SK-N-MC (cell line): ENCODE measurements at regions not wholly inside any gene's neighbourhood (a gene's known extent, or its start where the extent isn't known, plus 50 kb on each side); places are given as distances from the start of the nearest gene placed in this dataset.

Source experiments
- DNase-seq: peaks from one replicate; pipeline ENCODE4 v3.0.0-alpha.2; 2011; ENCODE audit warnings: low read depth, low spot score
- H3K27ac ChIP-seq: fragments of 200-600 bp; sonication (generic); 2 replicates; pipeline ENCODE4 v1.5.1; 2016; ENCODE audit warnings: mixed run types
- H3K36me3 ChIP-seq: fragments of 200-600 bp; sonication (generic); 2 replicates; pipeline ENCODE4 v1.6.1; 2017; ENCODE audit warnings: antibody characterized with exemption, low read length, mixed read lengths; ENCODE audit not compliant: insufficient read depth
- H3K4me3 ChIP-seq: fragments of 200-600 bp; sonication (generic); 2 replicates; pipeline ENCODE4 v1.5.1; 2016
- H3K9ac ChIP-seq: fragments of 200-600 bp; sonication (generic); 2 replicates; pipeline ENCODE4 v1.8.0; 2017; ENCODE audit warnings: mixed run types, mixed read lengths; ENCODE audit not compliant: insufficient read length
- H3K9me3 ChIP-seq: fragments of 200-600 bp; sonication (generic); 2 replicates; pipeline ENCODE4 v1.6.1; 2017; ENCODE audit warnings: low read depth, mild to moderate bottlenecking, antibody characterized with exemption, low read length, moderate library complexity, mixed read lengths
- EZH2 ChIP-seq: fragments of 200-600 bp; sonication (generic); IDR thresholded peaks from one replicate; pipeline ENCODE4 v1.6.1; 2017; ENCODE audit warnings: antibody characterized with exemption
- FOXP2 ChIP-seq: optimal IDR thresholded peaks from 2 replicates; pipeline ENCODE3; 2011; ENCODE audit warnings: mild to moderate bottlenecking, moderate library complexity; ENCODE audit not compliant: insufficient read depth; ENCODE audit errors: extremely low read length, control extremely low read depth
- POLR2AphosphoS5 ChIP-seq: IDR thresholded peaks from 2 replicates; pipeline ENCODE4 v1.6.1; 2012; ENCODE audit warnings: mild to moderate bottlenecking, low read depth, low read length, borderline replicate concordance

DNA sequence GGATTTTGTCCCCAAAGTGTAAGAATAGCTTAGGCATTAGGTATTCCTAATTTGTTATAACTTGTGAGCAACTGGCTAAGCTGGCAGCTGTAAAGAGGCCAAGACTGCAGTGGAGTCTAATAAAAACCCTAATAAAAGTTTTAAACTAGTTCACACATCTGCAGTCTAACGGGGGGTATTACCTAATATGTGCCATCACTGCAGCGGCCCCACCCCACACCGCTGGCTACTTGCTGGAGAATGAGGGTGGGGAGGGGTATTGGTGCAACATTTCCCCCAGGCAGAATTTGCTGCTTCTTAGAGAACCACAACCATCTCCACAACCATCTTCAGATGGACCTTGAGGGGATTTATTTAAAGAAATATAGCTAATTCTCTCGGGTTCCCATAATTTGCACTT, 135.0 kb downstream of the ZC3H11B start:
- Histone ChIP-seq H3K9ac (no peak overlapping the region), H3K4me3 (peak overlapping the region; percentile 62), H3K27ac (peak overlapping the region; percentile 70; the same call in 1 of the 2 replicates), H3K9me3 (no peaks in the 10 kb centered on the region), H3K36me3 (no peaks in the 10 kb centered on the region)
- DNase-seq: peak; percentile 60
- TF ChIP-seq EZH2 (no peak), POLR2AphosphoS5 (no peak; the same call in 1 of the 2 replicates), FOXP2 (no peak)

DNA sequence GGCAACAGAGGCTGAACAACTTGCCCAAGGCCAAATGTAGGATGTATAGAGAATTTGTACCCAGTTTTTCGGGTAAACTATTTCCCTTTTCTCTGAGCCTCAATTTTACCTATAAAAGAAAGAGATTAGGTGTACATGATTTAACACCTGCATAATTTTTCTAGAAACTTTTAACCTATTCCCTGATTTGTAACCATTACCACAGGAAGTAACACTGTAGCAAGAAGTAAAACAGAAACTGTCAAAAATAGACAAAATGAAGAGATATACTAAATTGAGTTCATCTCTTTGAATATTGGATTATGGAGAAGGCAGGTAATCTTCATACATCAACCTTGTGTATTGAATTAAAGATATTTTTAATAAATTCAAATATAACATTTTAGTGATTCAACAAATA, 136.2 kb downstream of the ZC3H11B start:
- no peak overlapping the region for H3K9ac ChIP-seq
- DNase-seq: no peak
- H3K4me3 ChIP-seq: no peak overlapping the region
- TF ChIP-seq FOXP2 (no peak), EZH2 (no peak), POLR2AphosphoS5 (no peak)
- H3K9me3 ChIP-seq: no peaks in the 10 kb centered on the region
- no peaks in the 10 kb centered on the region for H3K36me3 ChIP-seq
- no peak overlapping the region for H3K27ac ChIP-seq

DNA sequence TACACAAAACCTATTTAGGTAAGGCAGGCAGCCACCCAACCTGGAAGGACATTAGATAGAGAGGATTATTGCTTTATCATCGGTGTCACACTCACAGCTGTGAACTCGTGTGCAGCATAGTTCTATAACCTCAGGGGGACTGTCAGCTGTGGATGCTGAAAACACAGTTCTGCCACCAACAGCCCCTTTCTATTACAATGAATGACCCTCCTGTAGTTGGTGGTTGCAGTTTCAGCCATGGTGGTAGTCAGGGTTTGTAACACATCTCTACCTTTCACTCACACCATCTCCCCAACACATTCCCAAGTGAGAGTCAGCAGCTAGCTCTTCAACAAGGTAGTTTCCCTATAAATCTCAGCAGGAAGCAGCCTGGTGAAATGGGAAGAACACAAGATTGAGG, 136.8 kb downstream of the ZC3H11B start:
- TF ChIP-seq FOXP2: no peak
- no peak for TF ChIP-seq EZH2
- no peak for TF ChIP-seq POLR2AphosphoS5
- no peaks in the 10 kb centered on the region for H3K36me3 ChIP-seq

DNA sequence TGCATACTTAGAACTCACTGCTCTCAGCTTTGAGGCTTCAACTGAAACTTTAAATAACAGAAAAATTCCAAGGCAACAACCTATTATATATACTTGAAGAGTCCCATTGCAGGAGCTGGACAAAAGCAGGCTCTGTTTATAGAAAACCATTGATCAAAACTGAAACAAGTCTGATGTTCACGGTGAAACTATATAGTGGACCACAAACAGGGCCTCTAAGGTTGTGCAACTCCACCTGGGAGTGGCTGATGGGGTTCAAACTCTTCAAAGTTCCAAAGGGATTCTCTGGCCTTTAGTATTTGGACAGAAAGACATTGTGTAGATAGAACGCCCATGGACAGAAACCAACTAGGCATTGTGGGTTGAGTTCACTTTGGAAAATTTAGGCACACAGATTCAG, 140.3 kb downstream of the ZC3H11B start:
- H3K9ac ChIP-seq: no peak overlapping the region
- no peaks in the 10 kb centered on the region for H3K36me3 ChIP-seq
- no peak for DNase-seq
- H3K9me3 ChIP-seq: no peaks in the 10 kb centered on the region
- H3K4me3 ChIP-seq: no peak overlapping the region
- no peak overlapping the region for H3K27ac ChIP-seq
- TF ChIP-seq POLR2AphosphoS5: no peak

More for the DNA sequence above, 136.8 kb downstream of the ZC3H11B start:
- Histone ChIP-seq H3K27ac (no peak overlapping the region), H3K9me3 (no peaks in the 10 kb centered on the region), H3K9ac (no peak overlapping the region), H3K4me3 (no peak overlapping the region)
- DNase-seq: no peak

DNA sequence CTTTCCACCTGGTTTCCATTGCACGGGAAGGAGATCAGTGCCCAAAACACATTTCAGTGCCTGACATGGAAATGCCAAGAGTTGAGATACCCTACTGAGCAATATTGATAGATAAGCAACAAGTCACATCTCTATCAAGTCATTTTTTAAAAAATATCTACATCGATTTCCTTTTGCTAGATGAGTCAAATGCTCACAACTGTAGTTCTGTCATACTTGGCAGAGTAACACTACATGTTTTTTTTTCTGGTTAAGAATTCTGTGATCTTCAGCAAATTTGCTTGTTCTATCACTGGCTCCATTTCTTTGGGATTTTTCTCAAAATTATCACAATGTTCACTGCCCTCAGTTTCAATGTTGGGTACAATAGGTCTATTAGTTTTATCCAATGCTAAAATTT, 145.4 kb downstream of the ZC3H11B start:
- H3K4me3 ChIP-seq: no peak overlapping the region
- no peak overlapping the region for H3K27ac ChIP-seq
- H3K9me3 ChIP-seq: no peaks in the 10 kb centered on the region
- no peaks in the 10 kb centered on the region for H3K36me3 ChIP-seq
- TF ChIP-seq POLR2AphosphoS5: no peak
- no peak for TF ChIP-seq EZH2
- DNase-seq: no peak
- no peak overlapping the region for H3K9ac ChIP-seq

DNA sequence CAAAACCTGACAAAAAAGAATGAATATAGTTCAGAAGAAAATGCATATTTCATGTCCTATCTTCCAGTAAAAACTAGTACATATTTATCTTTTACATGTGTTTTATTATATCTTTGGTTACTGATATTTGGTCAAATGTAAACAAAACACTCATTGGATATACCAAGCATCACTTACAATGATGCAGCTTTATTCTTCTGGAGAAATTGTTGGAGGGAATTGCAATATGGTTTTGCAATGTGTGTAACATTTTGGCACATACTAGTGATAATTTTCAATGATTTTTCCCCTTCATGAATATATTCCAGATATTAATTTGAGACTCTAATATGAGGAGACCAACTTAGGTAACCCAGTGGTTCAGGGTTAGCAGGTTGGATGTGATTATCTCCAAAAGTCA, 146.1 kb downstream of the ZC3H11B start:
- TF ChIP-seq POLR2AphosphoS5: no peak
- TF ChIP-seq EZH2: no peak
- TF ChIP-seq FOXP2: no peak
- no peaks in the 10 kb centered on the region for H3K36me3 ChIP-seq
- no peak overlapping the region for H3K4me3 ChIP-seq
- no peaks in the 10 kb centered on the region for H3K9me3 ChIP-seq
- no peak for DNase-seq
- H3K27ac ChIP-seq: no peak overlapping the region
- H3K9ac ChIP-seq: no peak overlapping the region

DNA sequence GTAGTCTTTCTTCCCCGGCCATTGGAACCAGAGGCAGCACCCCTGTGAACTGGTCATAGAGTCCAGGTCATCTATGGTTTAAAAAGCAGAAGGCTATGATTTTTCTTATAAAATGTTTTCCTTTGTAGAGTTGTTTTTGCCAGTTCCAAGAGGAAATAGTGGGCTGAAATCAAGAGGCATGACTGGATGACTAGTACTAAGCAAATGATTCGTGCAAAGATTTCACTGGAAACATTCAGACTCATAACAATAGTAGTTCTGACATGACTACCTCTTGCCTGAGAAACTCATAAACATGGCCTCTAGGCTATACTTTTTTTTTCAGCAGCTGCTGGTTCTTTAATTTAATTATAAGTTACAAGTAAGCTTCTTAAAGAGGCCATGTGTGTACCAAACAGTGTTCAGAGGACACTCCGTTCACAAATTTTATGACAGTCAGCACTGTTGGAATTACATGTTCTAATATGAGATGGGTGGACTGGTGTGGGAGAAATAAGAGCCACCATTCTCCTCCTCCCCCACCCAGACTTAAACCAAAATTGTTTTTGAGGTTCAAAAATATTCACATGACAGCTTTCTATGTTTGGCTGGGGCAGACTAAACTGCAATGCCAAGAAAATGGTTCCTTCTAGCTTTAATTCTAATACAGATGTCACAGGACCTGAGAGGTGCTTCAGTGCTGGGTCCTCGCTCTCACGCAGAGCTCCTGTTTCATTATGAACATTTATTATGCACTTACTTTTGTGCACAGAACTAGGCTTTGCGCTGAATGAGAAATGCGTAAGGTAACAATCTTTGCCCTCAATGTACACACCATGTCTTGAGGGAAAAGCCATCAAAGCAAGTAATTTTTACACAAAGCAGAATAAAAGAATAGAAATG, 147.5 kb downstream of the ZC3H11B start:
- H3K9ac ChIP-seq: no peak overlapping the region
- no peak overlapping the region for H3K27ac ChIP-seq
- H3K9me3 ChIP-seq: no peaks in the 10 kb centered on the region
- TF ChIP-seq FOXP2 (no peak), POLR2AphosphoS5 (no peak), EZH2 (no peak)
- DNase-seq: no peak
- no peak overlapping the region for H3K4me3 ChIP-seq
- H3K36me3 ChIP-seq: no peaks in the 10 kb centered on the region

DNA sequence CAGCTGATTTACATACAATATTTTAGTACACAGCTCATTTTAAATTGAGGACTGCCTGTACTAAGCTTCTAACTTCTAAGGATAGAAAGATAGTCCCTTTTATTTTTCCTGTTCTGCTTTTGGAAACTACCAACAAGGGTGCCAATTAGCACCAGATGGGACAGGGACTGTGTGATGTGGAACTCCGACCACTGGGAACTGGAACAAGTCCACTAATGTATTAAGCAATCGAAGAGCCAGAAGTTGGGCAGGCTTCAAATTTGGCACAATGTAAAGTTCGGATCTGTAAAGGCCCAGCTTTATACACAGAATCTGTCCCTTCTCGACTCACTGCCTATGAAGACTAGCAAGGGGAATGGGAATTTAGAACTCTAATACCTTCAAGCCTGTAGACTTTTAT, 149.3 kb downstream of the ZC3H11B start:
- Histone ChIP-seq H3K9ac (no peak overlapping the region), H3K36me3 (no peaks in the 10 kb centered on the region), H3K4me3 (no peak overlapping the region), H3K9me3 (no peaks in the 10 kb centered on the region), H3K27ac (no peak overlapping the region)
- no peak for DNase-seq
- TF ChIP-seq POLR2AphosphoS5: no peak
- no peak for TF ChIP-seq FOXP2
- no peak for TF ChIP-seq EZH2

DNA sequence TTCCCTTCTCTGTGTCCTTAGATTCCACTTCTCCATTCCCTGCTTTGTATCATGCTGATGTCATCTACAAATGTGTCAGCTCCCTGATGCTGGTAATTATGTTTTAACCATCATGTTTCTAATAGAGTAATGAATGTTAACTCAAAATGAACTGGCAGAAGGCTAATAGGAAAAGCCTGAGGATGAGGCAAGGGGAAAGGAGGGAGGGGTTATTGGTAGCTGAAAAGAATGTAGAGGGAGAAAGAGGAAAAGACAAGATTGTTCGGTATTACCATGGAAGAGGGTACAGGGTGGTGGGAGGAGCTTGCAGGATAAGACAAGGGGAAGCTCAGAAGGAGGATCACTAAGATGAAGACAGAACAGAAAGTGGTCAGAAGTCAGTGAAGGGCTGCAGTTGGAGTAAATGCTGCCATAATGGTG, 150.9 kb downstream of the ZC3H11B start:
- H3K4me3 ChIP-seq: no peak overlapping the region
- TF ChIP-seq FOXP2: no peak
- TF ChIP-seq EZH2: no peak
- TF ChIP-seq POLR2AphosphoS5: no peak
- no peaks in the 10 kb centered on the region for H3K36me3 ChIP-seq
- no peaks in the 10 kb centered on the region for H3K9me3 ChIP-seq
- no peak for DNase-seq
- H3K9ac ChIP-seq: no peak overlapping the region
- no peak overlapping the region for H3K27ac ChIP-seq
